Psoas muscle (tissue), 7 donors: ENCODE measurements at regions not wholly inside any gene's neighbourhood (a gene's known extent, or its start where the extent isn't known, plus 50 kb on each side); places are given as distances from the start of the nearest gene placed in this dataset.

Source experiments
- ATAC-seq, 4 donors: fragments of 200-7000 bp; cut with Tn5 transposase; one replicate each; pipeline ENCODE4 v1.9.1; 2020; ENCODE audit warnings: moderate library complexity in 3 of 4, mild to moderate bottlenecking in 2 of 4
- DNase-seq, 2 donors: peaks; one replicate each; pipeline ENCODE4 v3.0.0-alpha.2; 2020
- H3K27ac ChIP-seq: fragments of 200-600 bp; one replicate; pipeline ENCODE4 v1.8.0; 2022
- H3K27me3 ChIP-seq, 3 donors: fragments of 200-600 bp in 1 of 3; one replicate each; pipeline versions ENCODE4 v1.6.1 to v1.8.0; 2013 to 2022; ENCODE audit warnings: low read length in 2 of 3, mild to moderate bottlenecking in 2 of 3, moderate library complexity in 1 of 3; ENCODE audit not compliant: insufficient read depth in 3 of 3
- H3K36me3 ChIP-seq, 2 donors: fragments of 200-600 bp in 1 of 2; one replicate each; pipeline versions ENCODE4 v1.6.1 to v1.8.0; 2013 to 2022; ENCODE audit warnings: low read depth in 1 of 2, mild to moderate bottlenecking in 1 of 2, moderate library complexity in 1 of 2; ENCODE audit not compliant: insufficient read depth in 1 of 2
- H3K4me1 ChIP-seq: fragments of 200-600 bp; one replicate; pipeline ENCODE4 v1.8.0; 2022
- H3K4me3 ChIP-seq: fragments of 200-600 bp; one replicate; pipeline ENCODE4 v1.8.0; 2022; ENCODE audit warnings: mild to moderate bottlenecking
- H3K9me3 ChIP-seq: fragments of 200-600 bp; one replicate; pipeline ENCODE4 v1.8.0; 2022
- CTCF ChIP-seq: fragments of 200-600 bp; IDR thresholded peaks from one replicate; pipeline ENCODE4 v1.8.0; 2022; ENCODE audit warnings: antibody characterized with exemption
- WGBS, 3 donors: extraction: QIAGEN DNeasy Blood & Tissue Kit; methylation state at CpG; one replicate each; pipeline versions ENCODE4 v1.1.6 to v1.1.7; 2013; 5-methylcytosine and 5-hydroxymethylcytosine counted together
- intact Hi-C, 2 donors: fragments of 100-400 bp; cut with DNase I; formaldehyde crosslinking; loops; one replicate each; pipeline versions ENCODE4 v1.11.0 to v1.14.2; 2022
- donor health status: healthy with polysubstance abuse.
- donor health status: DM: no; HTN: no; CAD: no; lungs with moderate emphysema.
- donor health status: Bipolar disorder and iron deficiency.
- donor health status: healthy.
- donor health status: DM: yes; HTN: yes; CAD: no.
- donor health status: DM: no; HTN: no; CAD: no.
- donor health status: DM: yes; HTN: yes; CAD: no.

- Histone ChIP-seq H3K9me3 (no peaks in the 10 kb centered on the region), H3K4me1 (no peaks in the 10 kb centered on the region), H3K27ac (no peak overlapping the region), H3K27me3 (peaks cover 7 to 45% (median 13%) of the 10 kb centered on the region in 3 donors), H3K36me3 (no peaks in the 10 kb centered on the region), H3K4me3 (no peak overlapping the region)
- ATAC-seq, result no peak
- no peak for TF ChIP-seq CTCF
- intact Hi-C loops, result no loop called here
- WGBS, 3 donors, result 93 to 94% (median 93%) methylated on average over 8 of the region's 8 CpGs
- DNase-seq, result no peak
These were observed 99.4 kb upstream of the DIO3 start for GRCh38 chr14:101461891-101462290.

GRCh38 chr14:101462726-101463565, 98.3 kb upstream of the DIO3 start:
- DNase-seq (no peak), ATAC-seq (no peak)
- Histone ChIP-seq H3K9me3 (no peaks in the 10 kb centered on the region), H3K27me3 (peaks cover 7 to 38% (median 13%) of the 10 kb centered on the region in 3 donors), H3K4me3 (no peak overlapping the region), H3K4me1 (no peaks in the 10 kb centered on the region), H3K36me3 (no peaks in the 10 kb centered on the region), H3K27ac (no peak overlapping the region)
- TF ChIP-seq CTCF, result no peak
- intact Hi-C loops, result no loop called here
- WGBS, 3 donors, result 81 to 86% (median 85%) methylated on average over 15 of the region's 15 CpGs

GRCh38 chr14:101463566-101464171, 97.6 kb upstream of the DIO3 start:
- H3K4me3 ChIP-seq, result no peak overlapping the region
- H3K4me1 ChIP-seq, result no peaks in the 10 kb centered on the region
- intact Hi-C loops, result no loop called here
- peaks cover 5 to 31% (median 11%) of the 10 kb centered on the region in 3 donors for H3K27me3 ChIP-seq
- DNase-seq, result no peak
- no peaks in the 10 kb centered on the region for H3K9me3 ChIP-seq
- no peak for TF ChIP-seq CTCF
- 75 to 100% (median 94%) methylated on average over 1 of the region's 1 CpG for WGBS, 3 donors
- ATAC-seq, result no peak
- no peak overlapping the region for H3K27ac ChIP-seq
- H3K36me3 ChIP-seq, result no peaks in the 10 kb centered on the region

GRCh38 chr14:101464310-101464983, 96.8 kb upstream of the DIO3 start:
- WGBS, 3 donors, result 77 to 82% (median 81%) methylated on average over 17 of the region's 17 CpGs
- TF ChIP-seq CTCF, result no peak
- Histone ChIP-seq H3K27ac (no peak overlapping the region), H3K4me1 (no peaks in the 10 kb centered on the region), H3K9me3 (no peaks in the 10 kb centered on the region), H3K27me3 (peaks cover 0 to 23% (median 6%) of the 10 kb centered on the region in 3 donors), H3K36me3 (no peaks in the 10 kb centered on the region), H3K4me3 (no peak overlapping the region)
- DNase-seq (no peak), ATAC-seq (no peak)
- intact Hi-C loops, result no loop called here
